ENCODE measurements at regions not wholly inside any gene's neighbourhood (a gene's known extent, or its start where the extent isn't known, plus 50 kb on each side); places are given as distances from the start of the nearest gene placed in this dataset.

- DNase-seq = no peak
These were observed 80.0 kb upstream of the NTRK2 start for GRCh38 chr9:84589542-84589941.

GRCh38 chr9:84590706-84591105, 78.8 kb upstream of the NTRK2 start:
- DNase-seq = no peak

GRCh38 chr9:84592918-84593317, 76.6 kb upstream of the NTRK2 start:
- no peak for DNase-seq

GRCh38 chr9:84593352-84593751, 76.2 kb upstream of the NTRK2 start:
- no peak for DNase-seq

GRCh38 chr9:84597131-84597530, 72.4 kb upstream of the NTRK2 start:
- DNase-seq = no peak

GRCh38 chr9:84598921-84599636, 70.5 kb upstream of the NTRK2 start:
- peak; percentile 50 for DNase-seq

GRCh38 chr9:84600739-84601138, 68.8 kb upstream of the NTRK2 start:
- DNase-seq = peak; percentile 22

GRCh38 chr9:84604223-84604622, 65.3 kb upstream of the NTRK2 start:
- no peak for DNase-seq

- DNase-seq = no peak
These were observed 59.8 kb upstream of the NTRK2 start for GRCh38 chr9:84609779-84610178.

- no peak for DNase-seq
These were observed 56.1 kb upstream of the NTRK2 start for GRCh38 chr9:84613431-84613830.

- DNase-seq = no peak
These were observed 54.0 kb upstream of the NTRK2 start for GRCh38 chr9:84615544-84615943.

- no peak for DNase-seq
These were observed 52.0 kb upstream of the NTRK2 start for GRCh38 chr9:84617411-84618029.
